ENCODE measurements at regions not wholly inside any gene's neighbourhood (a gene's known extent, or its start where the extent isn't known, plus 50 kb on each side); places are given as distances from the start of the nearest gene placed in this dataset.

DNA sequence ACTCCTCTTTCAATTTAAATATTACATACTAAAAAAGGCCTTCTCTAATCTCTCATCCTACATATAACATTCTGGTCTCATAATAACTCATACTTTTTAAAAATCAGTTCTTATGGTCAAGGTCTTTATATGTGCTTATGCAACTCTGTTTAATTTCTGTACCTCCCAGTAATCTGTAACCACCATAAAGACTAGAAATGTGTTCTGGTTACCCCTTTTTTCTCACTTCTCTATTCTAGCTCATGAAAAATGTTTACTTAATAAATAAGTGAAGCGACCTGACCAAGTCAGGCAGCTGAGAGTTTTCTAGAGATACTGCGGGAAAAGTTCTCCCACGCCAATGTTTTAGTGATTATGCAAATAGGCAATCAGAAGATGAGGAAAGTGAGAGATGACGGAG, 548.8 kb upstream of the FAM241A start:
- TF ChIP-seq, protein P1, sequence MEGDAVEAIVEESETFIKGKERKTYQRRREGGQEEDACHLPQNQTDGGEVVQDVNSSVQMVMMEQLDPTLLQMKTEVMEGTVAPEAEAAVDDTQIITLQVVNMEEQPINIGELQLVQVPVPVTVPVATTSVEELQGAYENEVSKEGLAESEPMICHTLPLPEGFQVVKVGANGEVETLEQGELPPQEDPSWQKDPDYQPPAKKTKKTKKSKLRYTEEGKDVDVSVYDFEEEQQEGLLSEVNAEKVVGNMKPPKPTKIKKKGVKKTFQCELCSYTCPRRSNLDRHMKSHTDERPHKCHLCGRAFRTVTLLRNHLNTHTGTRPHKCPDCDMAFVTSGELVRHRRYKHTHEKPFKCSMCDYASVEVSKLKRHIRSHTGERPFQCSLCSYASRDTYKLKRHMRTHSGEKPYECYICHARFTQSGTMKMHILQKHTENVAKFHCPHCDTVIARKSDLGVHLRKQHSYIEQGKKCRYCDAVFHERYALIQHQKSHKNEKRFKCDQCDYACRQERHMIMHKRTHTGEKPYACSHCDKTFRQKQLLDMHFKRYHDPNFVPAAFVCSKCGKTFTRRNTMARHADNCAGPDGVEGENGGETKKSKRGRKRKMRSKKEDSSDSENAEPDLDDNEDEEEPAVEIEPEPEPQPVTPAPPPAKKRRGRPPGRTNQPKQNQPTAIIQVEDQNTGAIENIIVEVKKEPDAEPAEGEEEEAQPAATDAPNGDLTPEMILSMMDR (conservative IDR thresholded peaks at IDR 0.05 in 1 of 2, IDR thresholded peaks at IDR 0.05 in 1 of 2; ENCODE audit: extremely low read depth in 1 of 2, insufficient read depth in 1 of 2, low read depth in 1 of 2, low read length in 2 of 2) = no peak
- no peak for TF ChIP-seq EZH2 (IDR thresholded peaks at IDR 0.05; ENCODE audit: borderline replicate concordance, low read length)

Measured in mammary epithelial cell (primary cell).